ENCODE measurements at regions not wholly inside any gene's neighbourhood (a gene's known extent, or its start where the extent isn't known, plus 50 kb on each side); places are given as distances from the start of the nearest gene placed in this dataset.

DNA sequence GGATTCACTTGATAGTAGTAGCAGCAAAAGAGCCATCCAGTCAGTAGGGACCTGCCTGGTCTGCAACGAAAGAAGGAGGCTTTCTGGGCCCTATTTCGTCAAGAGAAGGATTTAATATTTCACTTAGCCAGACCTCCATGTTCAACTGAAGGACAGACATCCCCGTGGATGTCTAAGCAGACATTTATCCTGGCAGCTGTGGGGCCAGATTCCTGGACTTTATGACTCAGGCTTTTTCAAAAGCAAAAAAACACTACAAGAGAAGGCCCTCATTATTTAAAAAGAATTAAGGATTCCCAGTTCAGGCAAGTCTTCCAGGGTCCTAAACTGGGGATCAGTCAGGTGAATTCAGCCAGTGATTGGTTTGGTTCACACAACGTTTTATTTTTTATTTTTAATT is 88.5 kb upstream of the TSPAN5 start:
- no peak for TF ChIP-seq EZH2phosphoT487 (IDR thresholded peaks at IDR 0.05; ENCODE audit: borderline replicate concordance, low read depth, low read length)
- TF ChIP-seq, protein P1, sequence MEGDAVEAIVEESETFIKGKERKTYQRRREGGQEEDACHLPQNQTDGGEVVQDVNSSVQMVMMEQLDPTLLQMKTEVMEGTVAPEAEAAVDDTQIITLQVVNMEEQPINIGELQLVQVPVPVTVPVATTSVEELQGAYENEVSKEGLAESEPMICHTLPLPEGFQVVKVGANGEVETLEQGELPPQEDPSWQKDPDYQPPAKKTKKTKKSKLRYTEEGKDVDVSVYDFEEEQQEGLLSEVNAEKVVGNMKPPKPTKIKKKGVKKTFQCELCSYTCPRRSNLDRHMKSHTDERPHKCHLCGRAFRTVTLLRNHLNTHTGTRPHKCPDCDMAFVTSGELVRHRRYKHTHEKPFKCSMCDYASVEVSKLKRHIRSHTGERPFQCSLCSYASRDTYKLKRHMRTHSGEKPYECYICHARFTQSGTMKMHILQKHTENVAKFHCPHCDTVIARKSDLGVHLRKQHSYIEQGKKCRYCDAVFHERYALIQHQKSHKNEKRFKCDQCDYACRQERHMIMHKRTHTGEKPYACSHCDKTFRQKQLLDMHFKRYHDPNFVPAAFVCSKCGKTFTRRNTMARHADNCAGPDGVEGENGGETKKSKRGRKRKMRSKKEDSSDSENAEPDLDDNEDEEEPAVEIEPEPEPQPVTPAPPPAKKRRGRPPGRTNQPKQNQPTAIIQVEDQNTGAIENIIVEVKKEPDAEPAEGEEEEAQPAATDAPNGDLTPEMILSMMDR (conservative IDR thresholded peaks at IDR 0.05; ENCODE audit: low read length), result no peak
